GM18868 (cell line): ENCODE measurements at regions not wholly inside any gene's neighbourhood (a gene's known extent, or its start where the extent isn't known, plus 50 kb on each side); places are given as distances from the start of the nearest gene placed in this dataset.

Experiments used
- ATAC-seq: cut with Tn5 transposase; IDR thresholded peaks from one replicate; pipeline ENCODE4 v1.9.1; 2021; ENCODE audit warnings: mild to moderate bottlenecking, moderate library complexity; ENCODE audit not compliant: unreplicated experiment

- no peak for ATAC-seq
Observed at GRCh38 chr10:16348891-16349290, 87.9 kb upstream of the PTER start.

- ATAC-seq, result no peak
Observed at GRCh38 chr10:16352146-16352545, 84.7 kb upstream of the PTER start.

DNA sequence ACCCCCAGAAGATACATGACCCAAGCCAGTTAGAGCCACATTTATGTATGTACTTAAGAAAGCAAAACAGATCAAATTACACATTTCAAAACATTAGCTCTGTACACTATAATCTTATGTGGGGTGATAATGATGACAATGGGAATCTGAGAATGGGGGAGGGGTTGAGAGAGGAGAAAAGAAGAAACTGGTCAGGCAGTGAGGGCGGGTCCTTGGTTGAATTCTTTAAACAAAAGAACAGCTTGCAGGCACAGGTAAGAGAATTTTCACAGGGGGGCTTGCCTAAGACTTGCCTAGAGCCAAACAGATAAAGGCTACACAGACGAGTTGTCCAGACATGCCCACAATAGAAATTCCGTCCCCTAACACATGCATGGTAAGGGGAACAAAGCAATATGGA is 76.8 kb upstream of the PTER start:
- ATAC-seq, result no peak

GRCh38 chr10:16360425-16360824 is 76.4 kb upstream of the PTER start:
- no peak for ATAC-seq

DNA sequence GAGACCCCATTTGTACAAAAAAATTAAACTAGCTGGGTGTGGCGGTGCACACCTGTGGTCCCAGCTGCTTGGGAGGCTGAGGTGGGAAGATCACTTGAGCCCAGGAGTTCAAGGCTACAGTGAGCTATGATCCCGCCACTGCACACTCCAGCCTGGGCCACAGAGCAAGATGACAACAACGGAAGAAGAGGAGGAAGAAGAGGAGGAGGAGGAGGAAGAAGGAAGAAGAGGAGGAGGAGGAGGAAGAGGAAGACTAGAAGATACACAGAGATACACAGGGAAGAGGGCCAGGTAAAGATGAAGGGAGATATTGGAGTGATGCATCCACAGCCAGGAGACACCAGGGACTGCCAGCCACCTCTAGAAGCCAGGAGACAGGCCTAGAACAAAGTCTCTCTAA is 75.7 kb upstream of the PTER start:
- ATAC-seq, result no peak

GRCh38 chr10:16363741-16364140 is 73.1 kb upstream of the PTER start:
- no peak for ATAC-seq

GRCh38 chr10:16367621-16368292 is 69.1 kb upstream of the PTER start:
- ATAC-seq, result no peak

DNA sequence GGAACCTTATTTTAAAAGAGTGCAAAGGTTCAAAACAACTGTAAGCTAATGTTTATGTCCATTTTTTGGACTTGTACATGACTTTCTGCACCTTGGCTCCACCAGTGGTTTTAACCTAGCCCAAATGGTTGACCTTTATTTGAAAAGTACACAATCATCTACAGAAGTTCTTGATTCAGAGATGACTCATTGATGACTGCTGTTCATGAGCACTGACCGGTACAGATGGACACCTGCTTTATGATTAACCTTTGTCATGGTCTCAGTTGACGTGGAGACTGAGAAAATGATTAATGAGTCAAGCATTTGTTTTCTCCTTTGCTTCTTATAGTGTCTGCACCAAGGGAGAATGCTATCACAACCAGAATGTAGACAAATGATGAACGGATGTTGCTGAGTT is 55.7 kb upstream of the PTER start:
- no peak for ATAC-seq

GRCh38 chr10:16384021-16384420 is 52.8 kb upstream of the PTER start:
- ATAC-seq, result no peak

DNA sequence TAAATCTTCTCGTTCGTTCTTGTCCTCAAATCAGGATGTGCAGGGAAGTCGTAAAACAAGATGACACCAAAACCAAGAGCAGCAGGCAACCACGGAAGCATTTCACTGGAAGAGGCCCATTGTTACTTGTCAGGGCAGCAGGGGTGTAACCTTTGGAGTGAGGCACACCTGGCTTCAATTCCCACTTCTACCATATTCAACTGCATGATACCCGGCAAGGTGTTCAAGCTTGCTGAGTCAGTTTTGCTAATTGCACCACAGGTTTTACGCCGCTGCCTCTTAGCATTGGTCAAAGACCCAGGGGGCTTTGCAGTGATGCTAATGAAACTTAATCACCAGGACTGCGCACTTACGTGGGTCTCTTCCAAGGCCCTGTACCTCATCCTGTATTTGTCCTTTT is 50.0 kb upstream of the PTER start:
- ATAC-seq, result no peak
